Tibial nerve (tissue), 4 donors: ENCODE measurements at regions not wholly inside any gene's neighbourhood (a gene's known extent, or its start where the extent isn't known, plus 50 kb on each side); places are given as distances from the start of the nearest gene placed in this dataset.

Experiments
- EP300 ChIP-seq, 2 donors: sonication (generic); formaldehyde crosslinking; IDR thresholded peaks; one replicate each; pipeline ENCODE4 v1.6.1; 2017; ENCODE audit warnings: antibody characterized with exemption in 2 of 2, mild to moderate bottlenecking in 1 of 2
- POLR2A ChIP-seq, 2 donors: fragments of 450-650 bp; IDR thresholded peaks; one replicate each; pipeline ENCODE4 v1.6.1; 2017; ENCODE audit warnings: antibody characterized with exemption in 2 of 2, mild to moderate bottlenecking in 2 of 2, moderate library complexity in 2 of 2
- TF ChIP-seq, protein P1 (sequence below), 5 experiments: fragments of 200-600 bp in 3 of 5; fragments of 450-650 bp in 2 of 5; sonication (generic) in 3 of 5; IDR thresholded peaks; one replicate each; pipeline ENCODE4 v1.5.1; 2016 to 2019; ENCODE audit warnings: antibody characterized with exemption in 5 of 5, mild to moderate bottlenecking in 3 of 5, moderate library complexity in 2 of 5

DNA sequence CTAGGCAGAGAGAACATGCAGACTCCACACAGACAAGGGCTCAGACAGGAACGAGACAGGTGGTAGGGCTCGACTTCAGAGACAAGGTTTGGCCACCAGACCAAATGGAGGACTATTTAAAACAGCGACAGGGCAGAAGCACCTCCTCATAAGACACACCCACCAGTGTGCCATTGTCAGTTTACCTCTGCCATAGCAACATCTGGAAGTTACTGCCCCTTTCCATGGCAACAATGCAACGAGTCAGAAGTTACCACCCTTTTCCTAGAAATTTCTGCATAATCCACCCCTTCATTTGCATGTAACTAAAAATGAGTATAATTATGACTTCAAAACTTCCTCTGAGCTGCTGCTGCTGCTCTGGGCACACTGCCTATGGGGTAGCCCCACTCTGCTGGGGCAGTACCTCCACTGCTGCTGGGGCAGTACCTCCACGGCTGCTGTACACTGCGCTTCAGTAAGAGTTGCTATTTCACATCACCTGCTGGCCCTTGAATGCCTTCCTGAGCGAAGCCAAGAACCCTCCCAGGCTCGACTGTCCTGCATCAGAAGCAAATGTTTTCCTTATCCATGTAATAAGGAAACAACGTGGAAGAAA lies 2222.3 kb upstream of the AGA start:
- no peak for TF ChIP-seq POLR2A (IDR thresholded peaks at IDR 0.05)
- TF ChIP-seq, protein P1, sequence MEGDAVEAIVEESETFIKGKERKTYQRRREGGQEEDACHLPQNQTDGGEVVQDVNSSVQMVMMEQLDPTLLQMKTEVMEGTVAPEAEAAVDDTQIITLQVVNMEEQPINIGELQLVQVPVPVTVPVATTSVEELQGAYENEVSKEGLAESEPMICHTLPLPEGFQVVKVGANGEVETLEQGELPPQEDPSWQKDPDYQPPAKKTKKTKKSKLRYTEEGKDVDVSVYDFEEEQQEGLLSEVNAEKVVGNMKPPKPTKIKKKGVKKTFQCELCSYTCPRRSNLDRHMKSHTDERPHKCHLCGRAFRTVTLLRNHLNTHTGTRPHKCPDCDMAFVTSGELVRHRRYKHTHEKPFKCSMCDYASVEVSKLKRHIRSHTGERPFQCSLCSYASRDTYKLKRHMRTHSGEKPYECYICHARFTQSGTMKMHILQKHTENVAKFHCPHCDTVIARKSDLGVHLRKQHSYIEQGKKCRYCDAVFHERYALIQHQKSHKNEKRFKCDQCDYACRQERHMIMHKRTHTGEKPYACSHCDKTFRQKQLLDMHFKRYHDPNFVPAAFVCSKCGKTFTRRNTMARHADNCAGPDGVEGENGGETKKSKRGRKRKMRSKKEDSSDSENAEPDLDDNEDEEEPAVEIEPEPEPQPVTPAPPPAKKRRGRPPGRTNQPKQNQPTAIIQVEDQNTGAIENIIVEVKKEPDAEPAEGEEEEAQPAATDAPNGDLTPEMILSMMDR (IDR thresholded peaks at IDR 0.05): no peak
- no peak for TF ChIP-seq EP300 (IDR thresholded peaks at IDR 0.05)
